GM19438 (cell line): ENCODE measurements at regions not wholly inside any gene's neighbourhood (a gene's known extent, or its start where the extent isn't known, plus 50 kb on each side); places are given as distances from the start of the nearest gene placed in this dataset.
"Not testable (repeated sequence)": the region's sequence is repeated elsewhere in the genome, so short reads cannot be mapped to it uniquely, and the experiment has no call there.

ENCODE experiments used
- ATAC-seq: cut with Tn5 transposase; IDR thresholded peaks from one replicate; pipeline ENCODE4 v1.9.1; 2021; ENCODE audit warnings: low read depth; ENCODE audit not compliant: unreplicated experiment

DNA sequence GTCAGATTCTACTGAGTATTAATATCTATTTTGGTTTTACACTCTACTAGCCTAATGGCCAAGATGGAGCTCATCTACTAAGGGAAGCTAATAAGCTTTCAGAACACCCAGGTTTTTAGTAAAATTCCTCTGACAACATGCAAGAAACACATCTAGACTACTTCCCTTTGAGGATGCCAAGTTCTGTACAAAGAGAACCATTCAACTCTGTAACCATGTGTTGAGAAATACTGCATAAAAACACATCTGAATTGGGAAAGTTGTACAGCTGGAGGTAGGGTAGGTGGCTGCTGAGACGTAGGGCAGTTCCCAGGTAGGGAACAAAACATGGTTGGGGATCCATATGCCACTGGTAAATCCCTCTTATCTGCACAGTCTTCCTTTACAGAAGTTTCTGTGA, 66.2 kb downstream of the SC5D start:
- ATAC-seq, result no peak

DNA sequence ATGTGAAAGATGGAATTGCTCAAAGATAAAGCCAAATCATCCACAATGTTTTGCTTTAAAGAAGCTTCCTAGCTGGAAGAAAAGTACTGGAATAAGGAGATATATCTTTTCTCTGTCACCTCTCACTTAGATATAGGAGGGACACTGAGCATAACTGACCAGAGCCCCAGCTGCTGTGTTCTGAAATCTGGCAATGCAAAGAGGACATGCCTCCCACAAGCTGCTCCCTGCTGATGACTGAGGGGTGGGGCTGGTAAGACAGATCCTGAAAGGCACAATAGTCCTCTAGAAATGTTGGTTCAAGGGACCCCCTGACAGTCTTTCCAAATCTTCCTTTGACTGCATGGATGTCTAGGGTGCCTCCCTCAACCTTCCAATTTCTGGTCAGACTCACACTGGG, 67.0 kb downstream of the SC5D start:
- ATAC-seq, result no peak

DNA sequence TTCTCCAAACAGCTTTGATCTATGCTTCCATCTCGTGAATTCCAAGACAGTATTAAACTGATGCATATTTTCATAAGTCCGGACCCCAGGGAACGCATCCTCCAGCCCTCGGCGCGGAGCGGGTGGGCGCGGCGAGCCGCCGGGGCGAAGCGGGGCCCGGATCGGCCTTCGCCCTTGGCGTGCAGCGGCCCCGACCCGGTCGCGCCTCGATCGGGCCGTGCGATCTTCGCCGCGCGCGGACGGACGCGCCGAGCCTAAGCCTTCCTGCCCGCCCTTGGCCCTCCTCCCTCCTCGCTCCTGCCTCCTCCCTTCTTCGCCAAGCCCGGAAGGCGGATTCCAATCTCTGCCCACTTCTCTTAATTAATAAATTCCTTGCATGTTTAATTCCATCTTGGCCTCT, 70.4 kb downstream of the SC5D start:
- ATAC-seq, result not testable (repeated sequence)

DNA sequence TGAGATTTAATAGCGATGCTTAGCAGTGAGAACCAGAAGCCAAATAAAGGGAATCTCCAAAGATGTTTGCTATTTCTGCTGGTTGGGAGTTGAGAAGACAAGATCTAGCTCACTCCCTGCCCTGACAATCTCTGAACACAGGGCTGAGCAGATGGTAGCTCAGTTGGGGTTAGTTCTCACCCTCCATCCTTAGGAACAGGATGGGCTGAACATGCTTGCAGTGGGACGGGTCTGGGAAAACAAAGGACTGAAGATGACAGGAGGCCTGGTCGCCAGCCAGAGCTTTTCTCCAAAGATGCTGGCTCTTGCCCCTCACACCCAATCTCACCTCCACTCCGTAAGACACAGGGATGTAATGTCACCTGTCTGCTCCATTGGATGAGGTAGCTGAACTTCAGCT, 72.7 kb downstream of the SC5D start:
- no peak for ATAC-seq

DNA sequence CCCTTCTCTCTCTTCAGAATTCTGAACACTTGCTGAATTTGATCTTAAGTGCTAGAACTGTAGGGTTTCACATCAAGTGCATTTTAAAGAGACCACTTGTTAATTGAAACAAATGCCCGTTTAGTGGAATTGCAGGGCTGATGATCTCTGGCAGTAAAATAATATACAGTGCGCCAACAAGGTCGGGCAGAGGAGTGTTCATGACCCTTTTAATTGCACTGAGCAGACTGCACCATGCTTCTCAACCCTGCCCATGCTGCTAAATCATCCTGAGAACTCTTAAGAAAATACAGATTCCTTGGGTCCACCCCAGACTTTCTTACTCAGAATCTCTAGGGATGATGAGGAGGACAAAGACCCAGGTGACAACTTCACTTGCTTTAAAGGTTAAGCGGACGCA, 73.5 kb downstream of the SC5D start:
- ATAC-seq, result no peak

DNA sequence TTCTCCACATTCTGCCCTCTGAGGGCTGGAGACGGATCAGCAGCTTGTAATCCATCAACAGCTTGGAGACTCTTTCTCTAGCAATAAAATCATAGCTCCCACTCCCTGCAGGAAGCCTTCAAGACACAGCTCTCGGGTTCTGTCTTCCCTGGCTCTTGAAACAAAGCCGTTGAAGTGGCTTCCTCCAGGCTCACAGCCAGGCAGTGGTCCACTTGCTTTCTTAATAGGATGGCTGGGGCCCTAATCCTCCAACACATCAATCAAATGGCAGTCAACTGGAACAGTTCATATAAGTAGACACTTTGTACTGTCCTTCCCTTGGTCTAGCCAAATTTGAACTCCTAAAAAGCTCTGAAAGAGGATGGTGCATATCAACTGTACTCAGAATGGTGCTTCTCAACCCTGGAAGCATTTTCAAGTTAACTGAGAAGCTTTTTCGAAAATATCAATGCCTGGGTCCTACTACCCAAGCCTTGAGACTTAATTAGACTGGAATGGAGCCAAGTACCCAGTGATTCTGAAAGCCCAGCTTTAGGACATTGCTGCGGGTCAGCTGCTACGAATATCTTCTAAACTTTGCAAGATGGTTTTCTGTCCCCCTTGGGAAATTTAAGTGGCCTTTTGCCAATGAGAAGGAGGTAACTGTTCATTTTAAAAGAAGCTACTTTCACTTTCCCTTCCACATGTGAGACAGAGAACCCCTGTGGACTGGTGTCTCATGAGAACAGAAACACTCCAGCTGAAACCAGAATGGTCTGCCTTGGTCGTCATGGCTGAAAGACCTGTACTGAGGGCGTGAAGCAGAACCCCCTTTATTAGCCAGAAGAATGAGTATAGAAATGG, 74.7 kb downstream of the SC5D start:
- peak; percentile 86 for ATAC-seq

DNA sequence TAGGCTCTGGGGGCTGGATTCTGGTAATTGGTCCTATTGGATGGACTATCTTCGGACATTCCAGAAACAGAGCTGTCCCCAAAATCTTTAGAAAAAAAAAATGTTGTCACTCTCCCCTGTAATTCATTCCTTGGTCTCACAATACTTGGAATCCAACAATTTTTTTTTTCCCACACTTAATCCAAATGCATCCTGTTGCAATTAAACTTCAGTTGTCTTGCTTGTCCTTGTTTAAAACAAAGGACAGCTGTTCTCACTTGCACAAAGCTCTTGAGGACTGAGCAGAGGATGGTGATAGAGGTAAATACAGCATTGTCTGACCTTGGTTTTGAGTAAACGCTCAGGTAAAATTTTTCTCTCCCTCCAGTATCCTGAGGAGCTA, 75.3 kb downstream of the SC5D start:
- ATAC-seq, result no peak

DNA sequence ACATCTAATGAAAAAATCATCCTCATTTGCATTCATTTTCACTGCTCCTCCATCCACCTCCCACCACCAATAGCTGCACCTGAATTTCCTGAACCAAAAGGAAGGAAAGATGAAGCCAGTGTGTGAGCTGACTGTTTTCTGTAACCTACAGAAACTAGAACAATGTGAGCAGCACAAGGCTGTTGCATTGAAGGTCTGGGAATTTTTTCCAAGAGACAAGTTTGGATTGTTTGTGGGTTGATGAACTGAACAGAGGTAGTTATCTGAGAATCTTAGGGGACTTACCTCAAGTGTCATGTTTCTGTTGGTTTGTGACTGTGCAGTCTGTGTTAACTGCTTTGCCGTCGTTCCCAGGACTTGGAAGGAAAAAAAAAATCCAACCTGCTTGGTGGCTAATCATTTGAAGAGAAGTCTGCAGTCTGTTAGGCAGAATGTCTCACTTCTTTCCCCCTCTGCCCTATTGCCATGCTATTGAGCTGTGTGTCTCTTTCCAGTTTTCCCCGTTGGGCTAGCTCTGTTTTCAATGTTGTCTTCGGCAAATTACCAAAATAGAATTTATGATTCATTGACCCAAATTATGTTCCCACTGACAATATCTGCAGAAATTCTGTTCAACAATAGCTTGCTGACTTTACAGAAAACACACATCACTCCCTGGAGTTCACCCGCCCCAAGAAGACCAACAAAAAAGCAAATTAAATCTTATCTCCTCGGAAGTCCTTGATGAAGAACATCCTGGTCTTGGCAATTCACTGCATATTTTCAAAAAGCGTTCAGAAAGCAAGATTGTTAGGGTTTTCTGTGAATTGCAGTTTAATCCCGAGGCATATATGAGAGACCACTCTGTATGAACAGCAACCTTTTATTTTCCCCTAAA, 76.0 kb downstream of the SC5D start:
- ATAC-seq, result no peak

DNA sequence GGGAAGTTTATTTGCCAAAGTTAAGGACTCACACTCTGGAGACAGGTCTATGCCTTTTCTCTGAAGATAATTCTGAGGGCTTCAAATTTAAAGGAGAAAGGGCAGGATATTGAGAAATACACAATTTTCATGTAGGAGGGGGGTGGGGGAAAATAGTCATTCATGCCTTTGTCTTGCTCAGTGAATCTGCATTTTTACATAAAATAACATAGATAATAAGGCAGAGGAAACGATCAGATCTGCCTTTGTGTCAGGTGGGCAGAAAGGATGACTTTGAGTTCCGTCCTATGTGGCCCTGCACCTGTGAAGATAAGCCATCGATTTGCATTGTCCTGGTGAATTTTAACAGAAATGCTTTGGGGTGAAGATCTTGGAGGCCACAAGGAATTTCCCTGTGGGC, 76.8 kb downstream of the SC5D start:
- ATAC-seq, result no peak

DNA sequence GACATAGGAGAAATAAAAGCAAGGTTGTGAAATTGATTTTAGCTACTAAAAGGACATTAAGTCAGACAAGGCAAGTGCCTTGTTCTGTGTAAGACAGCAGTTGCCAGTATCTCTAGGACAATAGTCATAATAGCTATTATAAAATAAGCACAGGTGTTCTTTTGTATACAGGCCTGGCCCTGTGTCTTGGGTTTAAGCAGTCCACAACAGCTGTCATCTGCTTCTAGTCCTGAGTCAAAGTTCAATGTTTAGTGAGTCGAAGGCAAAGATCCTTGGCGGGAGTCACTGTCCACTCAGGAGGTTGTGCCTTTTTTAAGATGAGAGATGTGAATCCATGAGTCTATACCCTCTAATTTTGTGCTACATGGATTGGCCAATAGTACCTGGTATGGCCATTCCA, 79.5 kb downstream of the SC5D start:
- ATAC-seq, result no peak

DNA sequence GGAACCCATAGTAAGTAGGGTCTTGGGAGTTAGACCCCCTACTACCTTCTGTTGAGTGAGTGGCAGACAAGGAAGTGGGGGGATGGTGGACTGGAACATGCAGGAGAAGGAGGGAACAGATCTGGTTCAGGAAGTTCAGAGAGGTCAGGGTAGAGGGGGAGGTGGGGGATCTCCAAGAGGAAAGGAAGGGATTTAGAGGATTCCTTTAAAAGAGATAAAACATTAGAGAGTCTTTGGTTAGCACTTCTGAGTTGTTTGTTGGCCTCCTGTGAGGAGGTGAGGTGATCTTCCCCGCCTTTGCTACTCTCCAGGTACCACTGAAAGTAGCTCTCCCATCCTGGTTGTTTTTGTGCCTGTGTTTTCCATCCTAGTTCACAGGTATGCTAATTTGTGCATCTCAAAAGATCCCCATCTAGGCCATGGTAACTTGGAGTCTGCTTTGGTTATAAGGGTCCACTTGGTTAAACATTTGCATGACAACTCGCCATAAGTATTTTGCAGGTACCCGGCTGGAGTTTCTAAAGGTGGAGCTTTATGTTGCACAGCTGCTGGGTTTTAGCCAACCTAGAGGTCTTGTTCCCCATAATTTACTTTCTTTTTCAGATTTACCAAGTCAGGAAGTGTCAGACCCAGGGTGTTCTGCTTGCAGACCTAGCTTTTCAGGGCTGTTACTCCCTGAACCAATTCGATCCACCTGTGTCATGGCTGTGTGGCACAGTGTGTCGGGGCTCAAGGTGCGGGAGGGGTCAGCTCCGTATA, 79.3 kb upstream of the SORL1 start:
- ATAC-seq, result peak; percentile 85

DNA sequence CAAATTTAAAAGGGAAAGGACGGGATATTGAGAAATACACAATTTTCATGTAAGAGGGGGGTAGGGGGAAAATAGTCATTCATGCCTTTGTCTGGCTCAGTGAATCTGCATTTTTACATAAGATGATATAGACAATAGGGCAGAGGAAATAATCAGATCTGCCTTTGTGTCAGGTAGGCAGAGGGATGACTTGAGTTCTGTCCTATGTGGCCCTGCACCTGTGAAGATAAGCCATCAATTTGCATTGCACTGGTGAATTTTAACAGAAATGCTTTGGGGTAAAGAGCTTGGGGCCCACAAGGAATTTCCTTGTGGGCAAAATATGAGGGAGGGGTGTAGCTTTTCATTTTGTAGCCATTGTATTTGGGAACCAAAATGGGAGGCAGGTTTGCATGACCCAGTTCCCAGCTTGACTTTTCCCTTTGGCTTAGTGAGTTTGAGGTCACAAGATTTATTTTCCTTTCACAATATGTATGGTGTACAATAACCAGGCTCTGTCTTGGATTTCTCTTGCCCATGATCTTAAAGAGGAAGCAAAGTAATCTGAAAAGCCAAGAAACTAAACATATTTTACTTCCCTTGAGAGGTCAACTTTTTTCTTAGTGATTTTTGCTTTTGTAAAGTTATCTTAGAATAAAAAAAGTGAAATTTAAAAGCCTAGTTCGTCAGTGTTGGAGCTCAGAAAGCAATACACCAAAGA, 77.7 kb upstream of the SORL1 start:
- ATAC-seq, result no peak

DNA sequence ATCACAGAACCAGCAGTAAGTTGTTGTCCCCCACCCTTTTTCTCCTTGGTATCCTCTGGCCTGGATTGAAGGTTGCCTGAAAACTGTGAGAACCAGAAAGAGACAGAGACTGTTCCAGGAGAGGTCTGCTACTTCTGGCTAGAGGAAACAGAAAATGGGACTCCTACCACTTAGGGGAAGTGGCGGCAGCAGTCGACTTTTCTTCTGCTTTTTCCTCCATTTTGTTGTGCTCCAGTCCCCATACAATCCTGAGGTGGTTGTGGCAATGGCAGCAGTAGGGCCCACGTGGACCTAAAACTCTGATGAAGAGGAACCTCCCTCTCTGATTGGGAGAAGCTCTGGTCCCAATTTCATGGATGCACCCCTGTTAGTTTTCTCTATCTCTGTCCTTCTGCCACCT, 76.0 kb upstream of the SORL1 start:
- ATAC-seq, result no peak

DNA sequence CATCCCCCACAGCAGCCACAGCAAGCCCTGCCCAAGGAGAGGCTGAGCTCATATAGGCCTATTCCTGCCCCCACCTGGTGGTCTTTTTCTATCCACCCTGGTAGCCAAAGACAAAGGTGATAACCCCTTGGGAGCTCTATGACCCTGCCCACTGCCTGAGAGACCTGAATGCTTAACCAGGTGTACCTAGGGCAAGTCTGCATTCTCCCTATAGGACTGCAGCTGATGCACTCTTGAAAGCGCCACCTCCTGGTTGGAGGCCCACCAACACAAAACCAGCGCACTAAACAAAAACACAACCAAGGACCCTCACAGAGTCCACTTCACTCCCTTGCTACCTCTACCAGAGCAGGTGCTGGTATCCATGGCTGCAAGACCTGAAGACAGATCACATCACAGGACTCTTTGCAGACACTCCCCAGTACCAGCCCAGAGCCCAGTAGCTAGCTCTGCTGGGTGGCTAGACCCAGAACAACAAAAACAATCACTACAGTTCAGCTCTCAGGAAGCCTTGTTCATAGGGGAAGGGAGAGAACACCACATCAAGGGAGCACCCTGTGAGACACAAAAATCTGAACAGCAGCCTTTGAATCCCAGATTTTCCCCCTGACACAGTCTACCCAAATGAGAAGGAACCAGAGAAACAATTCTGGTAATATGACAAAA, 72.8 kb upstream of the SORL1 start:
- not testable (repeated sequence) for ATAC-seq

DNA sequence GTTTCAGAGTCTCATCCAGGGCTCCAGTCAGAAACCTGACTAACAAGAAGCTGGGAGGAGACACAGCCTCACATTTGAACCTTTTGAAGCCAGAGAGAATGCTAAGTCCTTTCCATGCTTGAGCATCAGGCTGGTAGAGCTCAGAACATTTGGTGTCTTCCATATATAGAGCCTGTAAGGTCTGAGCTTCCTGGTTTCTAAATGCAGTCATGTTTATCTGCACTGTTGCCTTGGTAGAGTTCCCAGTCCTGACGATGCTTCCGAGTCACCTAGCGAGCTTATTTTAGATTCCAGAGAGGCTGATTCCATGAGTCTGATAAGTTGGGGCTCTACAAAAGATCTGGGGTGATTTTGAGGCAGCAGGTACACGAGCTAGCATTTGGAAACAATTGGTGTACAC, 68.4 kb upstream of the SORL1 start:
- ATAC-seq, result no peak

DNA sequence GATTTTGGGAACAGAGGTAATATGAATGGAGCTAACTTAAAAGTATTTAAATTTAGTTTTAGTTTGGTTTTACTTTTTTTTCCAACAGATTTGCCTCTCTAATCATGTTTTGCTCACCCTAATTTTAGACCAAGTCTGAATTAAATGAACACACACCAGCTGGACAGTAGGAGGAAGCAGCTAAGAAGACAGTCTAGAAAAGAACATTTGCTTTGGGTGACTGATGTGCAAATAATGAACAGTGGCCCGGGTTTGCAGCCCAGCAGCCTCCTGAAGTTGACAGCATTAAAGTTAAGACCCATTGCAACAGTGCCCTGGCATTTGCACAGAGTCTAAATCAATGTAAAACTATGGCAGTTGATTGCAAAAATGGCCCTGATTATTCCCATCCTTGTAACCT, 66.4 kb upstream of the SORL1 start:
- no peak for ATAC-seq
